C4-2B (cell line): ENCODE measurements at regions not wholly inside any gene's neighbourhood (a gene's known extent, or its start where the extent isn't known, plus 50 kb on each side); places are given as distances from the start of the nearest gene placed in this dataset.

Experiments
- ZFX ChIP-seq: fragments of 450-650 bp; IDR thresholded peaks from 2 replicates; pipeline ENCODE4 v1.6.1; 2017
- TF ChIP-seq, protein P1 (sequence below): fragments of 450-650 bp; conservative IDR thresholded peaks from 2 replicates; pipeline ENCODE4 v1.5.1; 2017; ENCODE audit warnings: mild to moderate bottlenecking

DNA sequence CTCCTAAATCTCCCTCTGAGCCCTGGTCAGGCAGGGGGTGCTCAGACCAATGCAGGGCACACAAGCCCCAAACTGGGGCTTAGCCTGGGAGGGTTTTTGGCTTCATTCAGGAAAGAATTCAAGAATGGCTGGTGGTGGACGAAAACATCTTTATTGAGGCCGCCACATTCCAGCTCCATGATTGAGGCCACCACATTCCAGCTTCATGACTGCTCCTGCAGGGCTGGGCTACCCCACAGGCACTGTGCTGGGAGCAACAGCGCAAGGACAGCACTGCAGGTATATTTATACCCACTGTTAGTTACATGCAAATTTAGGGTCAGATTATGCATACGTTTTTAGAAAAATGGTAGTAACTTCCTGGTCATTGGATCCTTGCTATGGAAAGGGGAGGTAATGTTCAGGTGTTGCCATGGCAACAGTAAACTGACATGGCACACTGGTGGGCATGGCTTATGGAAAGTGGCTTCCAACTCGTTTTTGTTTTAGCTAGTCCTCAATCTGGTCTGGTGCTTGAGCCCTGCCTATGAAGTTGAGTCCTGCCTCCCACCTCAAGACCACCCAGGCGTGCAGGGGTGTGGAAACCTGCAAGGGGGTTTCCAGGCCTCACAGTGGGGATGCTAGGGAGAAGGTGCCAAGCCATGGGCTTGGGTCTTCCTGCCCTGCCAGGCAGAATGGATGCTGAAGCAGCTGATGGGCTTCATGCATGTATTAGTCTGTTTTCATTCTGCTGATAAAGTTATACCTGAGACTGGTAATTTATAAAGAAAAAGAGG is 348.7 kb upstream of the AJAP1 start:
- TF ChIP-seq, protein P1, sequence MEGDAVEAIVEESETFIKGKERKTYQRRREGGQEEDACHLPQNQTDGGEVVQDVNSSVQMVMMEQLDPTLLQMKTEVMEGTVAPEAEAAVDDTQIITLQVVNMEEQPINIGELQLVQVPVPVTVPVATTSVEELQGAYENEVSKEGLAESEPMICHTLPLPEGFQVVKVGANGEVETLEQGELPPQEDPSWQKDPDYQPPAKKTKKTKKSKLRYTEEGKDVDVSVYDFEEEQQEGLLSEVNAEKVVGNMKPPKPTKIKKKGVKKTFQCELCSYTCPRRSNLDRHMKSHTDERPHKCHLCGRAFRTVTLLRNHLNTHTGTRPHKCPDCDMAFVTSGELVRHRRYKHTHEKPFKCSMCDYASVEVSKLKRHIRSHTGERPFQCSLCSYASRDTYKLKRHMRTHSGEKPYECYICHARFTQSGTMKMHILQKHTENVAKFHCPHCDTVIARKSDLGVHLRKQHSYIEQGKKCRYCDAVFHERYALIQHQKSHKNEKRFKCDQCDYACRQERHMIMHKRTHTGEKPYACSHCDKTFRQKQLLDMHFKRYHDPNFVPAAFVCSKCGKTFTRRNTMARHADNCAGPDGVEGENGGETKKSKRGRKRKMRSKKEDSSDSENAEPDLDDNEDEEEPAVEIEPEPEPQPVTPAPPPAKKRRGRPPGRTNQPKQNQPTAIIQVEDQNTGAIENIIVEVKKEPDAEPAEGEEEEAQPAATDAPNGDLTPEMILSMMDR = no peak
- TF ChIP-seq ZFX = no peak
